ENCODE measurements at regions not wholly inside any gene's neighbourhood (a gene's known extent, or its start where the extent isn't known, plus 50 kb on each side); places are given as distances from the start of the nearest gene placed in this dataset.

GRCh38 chr5:143635888-143636287 lies 176.1 kb upstream of the HMHB1 start:
- TF ChIP-seq CTCF (IDR thresholded peaks at IDR 0.05) = no peak
- no peak for TF ChIP-seq POLR2A (IDR thresholded peaks at IDR 0.05)
